Body of pancreas (tissue), 4 donors: ENCODE measurements at regions not wholly inside any gene's neighbourhood (a gene's known extent, or its start where the extent isn't known, plus 50 kb on each side); places are given as distances from the start of the nearest gene placed in this dataset.

ENCODE experiments used
- ATAC-seq: fragments of 150-250 bp; one replicate; pipeline ENCODE4 v1.9.1; 2016
- DNase-seq, 4 donors: peaks; one replicate each; pipeline ENCODE4 v3.0.0-alpha.2; 2019
- H3K27ac ChIP-seq, 4 donors: fragments of 200-600 bp; sonication (generic); 1 replicate in 3 of 4; 2 replicates in 1 of 4; pipeline versions ENCODE4 v1.5.1 to v1.6.1; 2016 to 2019; ENCODE audit warnings: mild to moderate bottlenecking in 1 of 4, mixed read lengths in 1 of 4, moderate library complexity in 1 of 4
- H3K27me3 ChIP-seq, 2 donors: fragments of 200-600 bp; sonication (generic); one replicate each; pipeline ENCODE4 v1.6.0; 2016; ENCODE audit warnings: mild to moderate bottlenecking in 1 of 2
- H3K36me3 ChIP-seq, 2 donors: fragments of 200-600 bp; sonication (generic); replicated peaks in 1 of 2; 2 replicates each; pipeline ENCODE4 v1.5.1; 2016; ENCODE audit warnings: low read depth in 2 of 2; ENCODE audit not compliant: insufficient read depth in 1 of 2
- H3K4me1 ChIP-seq: fragments of 200-600 bp; sonication (generic); one replicate; pipeline ENCODE4 v1.6.0; 2016
- H3K4me3 ChIP-seq, 2 donors: fragments of 200-600 bp; sonication (generic); 1 replicate in 1 of 2; 2 replicates in 1 of 2; pipeline ENCODE4 v1.5.1; 2016 to 2019
- H3K9me3 ChIP-seq, 3 donors: fragments of 200-600 bp; sonication (generic); 1 replicate in 2 of 3; 2 replicates in 1 of 3; pipeline ENCODE4 v1.5.1; 2016
- POLR2A ChIP-seq, 3 donors: fragments of 450-650 bp; IDR thresholded peaks; one replicate each; pipeline ENCODE4 v1.6.1; 2016; ENCODE audit warnings: antibody characterized with exemption in 3 of 3, mild to moderate bottlenecking in 2 of 3
- WGBS, 2 donors: methylation state at CpG; one replicate each; pipeline ENCODE4 v1.1.5; 2017; 5-methylcytosine and 5-hydroxymethylcytosine counted together
- intact Hi-C: fragments of 100-400 bp; cut with DNase I; formaldehyde crosslinking; loops from one replicate; pipeline ENCODE4 v1.15.1; 2023
- TF ChIP-seq, protein P1 (sequence below), 7 experiments: fragments of 450-650 bp in 4 of 7; fragments of 200-600 bp in 3 of 7; sonication (generic) in 3 of 7; IDR thresholded peaks; one replicate each; pipeline ENCODE4 v1.5.1; 2016 to 2019; ENCODE audit warnings: antibody characterized with exemption in 7 of 7

DNA sequence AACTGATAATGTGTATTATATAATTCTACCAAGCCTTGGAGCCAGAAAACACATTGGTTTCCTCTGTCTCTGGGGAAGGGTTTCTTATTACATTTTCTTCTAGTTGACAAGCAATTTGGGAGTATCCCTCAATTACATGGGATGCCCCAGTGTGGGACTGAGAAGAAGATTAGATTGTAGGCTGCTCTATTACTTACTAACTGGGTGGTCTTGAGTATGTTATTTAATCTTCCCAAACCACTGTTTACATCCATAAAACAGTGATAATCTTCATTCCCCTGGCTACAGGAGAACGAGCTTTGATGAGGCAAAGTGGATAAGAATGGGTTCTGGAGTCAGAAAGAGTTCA lies 105.8 kb downstream of the TSEN15 start:
- ATAC-seq (no peak), DNase-seq (no peak)
- Histone ChIP-seq H3K4me3 (no peak overlapping the region), H3K27me3 (no peaks in the 10 kb centered on the region), H3K4me1 (peaks cover 17% of the 10 kb centered on the region), H3K9me3 (no peaks in the 10 kb centered on the region), H3K27ac (peak overlapping the region in 2 of 4 donors; percentile 51 to 57), H3K36me3 (no peaks in the 10 kb centered on the region)
- intact Hi-C loops: no loop called here
- TF ChIP-seq, protein P1, sequence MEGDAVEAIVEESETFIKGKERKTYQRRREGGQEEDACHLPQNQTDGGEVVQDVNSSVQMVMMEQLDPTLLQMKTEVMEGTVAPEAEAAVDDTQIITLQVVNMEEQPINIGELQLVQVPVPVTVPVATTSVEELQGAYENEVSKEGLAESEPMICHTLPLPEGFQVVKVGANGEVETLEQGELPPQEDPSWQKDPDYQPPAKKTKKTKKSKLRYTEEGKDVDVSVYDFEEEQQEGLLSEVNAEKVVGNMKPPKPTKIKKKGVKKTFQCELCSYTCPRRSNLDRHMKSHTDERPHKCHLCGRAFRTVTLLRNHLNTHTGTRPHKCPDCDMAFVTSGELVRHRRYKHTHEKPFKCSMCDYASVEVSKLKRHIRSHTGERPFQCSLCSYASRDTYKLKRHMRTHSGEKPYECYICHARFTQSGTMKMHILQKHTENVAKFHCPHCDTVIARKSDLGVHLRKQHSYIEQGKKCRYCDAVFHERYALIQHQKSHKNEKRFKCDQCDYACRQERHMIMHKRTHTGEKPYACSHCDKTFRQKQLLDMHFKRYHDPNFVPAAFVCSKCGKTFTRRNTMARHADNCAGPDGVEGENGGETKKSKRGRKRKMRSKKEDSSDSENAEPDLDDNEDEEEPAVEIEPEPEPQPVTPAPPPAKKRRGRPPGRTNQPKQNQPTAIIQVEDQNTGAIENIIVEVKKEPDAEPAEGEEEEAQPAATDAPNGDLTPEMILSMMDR (IDR thresholded peaks at IDR 0.05): no peak
- TF ChIP-seq POLR2A (IDR thresholded peaks at IDR 0.05): no peak
- WGBS, 2 donors: 26 to 39% methylated on average over 1 of the region's 1 CpG

DNA sequence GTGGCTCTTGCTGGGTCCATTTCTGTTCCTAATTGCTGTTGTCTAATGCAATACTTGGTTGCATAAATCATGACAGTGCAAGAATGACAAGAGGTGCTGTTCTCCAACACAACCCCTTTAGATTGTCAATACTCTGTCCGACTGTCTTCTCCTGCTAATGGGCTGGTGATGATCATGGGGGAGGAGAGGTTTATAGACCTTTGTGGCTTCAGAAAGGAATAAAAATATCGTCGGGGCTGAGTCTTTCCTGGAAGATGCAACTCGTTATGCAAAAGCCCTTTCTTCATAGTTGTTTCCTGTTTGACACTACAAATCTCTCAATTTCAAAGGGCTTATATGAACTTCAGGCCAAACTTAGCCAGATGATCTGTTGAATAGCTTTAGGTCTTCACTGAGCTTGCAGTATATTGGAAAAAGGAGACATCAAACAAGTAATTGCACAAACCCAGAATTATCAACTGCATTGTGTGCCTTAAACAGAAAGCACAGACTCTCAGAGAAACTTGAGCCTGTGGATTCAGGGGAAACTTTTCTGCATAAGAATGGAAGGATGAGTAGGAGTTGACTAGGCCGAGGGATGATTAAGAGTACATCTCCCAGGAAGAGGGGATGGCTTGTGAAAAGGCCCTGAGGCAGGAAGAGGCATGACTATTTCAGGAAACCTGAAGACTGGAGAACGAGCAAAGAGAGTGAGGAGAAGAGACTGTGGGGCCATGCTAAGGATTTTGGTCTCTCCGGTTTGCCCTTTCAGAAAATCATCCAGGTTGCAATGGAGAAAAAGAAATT lies 107.6 kb downstream of the TSEN15 start:
- DNase-seq: no peak
- no peak for ATAC-seq

DNA sequence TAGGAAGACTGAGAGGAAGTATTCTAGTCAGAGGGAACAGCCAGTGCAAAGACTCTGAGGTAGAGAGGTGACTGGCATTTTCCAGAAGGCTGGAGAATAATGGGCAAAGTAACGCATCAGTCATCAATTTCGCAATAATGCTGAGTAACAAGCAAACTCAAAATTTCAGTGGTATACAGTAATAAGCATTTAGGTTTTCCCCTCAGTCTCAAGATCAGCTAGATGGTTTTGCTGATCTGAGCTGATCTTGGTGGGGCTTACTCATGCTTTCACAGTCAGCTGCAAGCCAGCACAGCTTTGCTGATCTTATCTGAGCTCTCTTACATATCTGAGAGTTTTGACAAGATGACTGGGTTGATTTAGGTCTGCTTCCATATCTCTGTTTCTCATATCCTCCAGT lies 108.7 kb downstream of the TSEN15 start:
- no peak for DNase-seq
- Histone ChIP-seq H3K36me3 (no peaks in the 10 kb centered on the region), H3K4me3 (no peak overlapping the region), H3K27ac (no peak overlapping the region), H3K9me3 (no peaks in the 10 kb centered on the region), H3K27me3 (no peaks in the 10 kb centered on the region), H3K4me1 (peaks cover 17% of the 10 kb centered on the region)
- WGBS, 2 donors: 78 to 94% methylated on average over 2 of the region's 2 CpGs
- intact Hi-C loops: no loop called here
- ATAC-seq: no peak
- no peak for TF ChIP-seq POLR2A (IDR thresholded peaks at IDR 0.05)
- TF ChIP-seq, protein P1 (IDR thresholded peaks at IDR 0.05): no peak

More for the DNA sequence above, 107.6 kb downstream of the TSEN15 start:
- no peak overlapping the region for H3K4me3 ChIP-seq
- peaks cover 17% of the 10 kb centered on the region for H3K4me1 ChIP-seq
- H3K27ac ChIP-seq: no peak overlapping the region
- no peaks in the 10 kb centered on the region for H3K36me3 ChIP-seq
- TF ChIP-seq, protein P1 (IDR thresholded peaks at IDR 0.05): no peak
- TF ChIP-seq POLR2A (IDR thresholded peaks at IDR 0.05): no peak
- H3K27me3 ChIP-seq: no peaks in the 10 kb centered on the region
- intact Hi-C loops: no loop called here
- WGBS, 2 donors: 78 to 89% methylated on average over 7 of the region's 7 CpGs
- H3K9me3 ChIP-seq: no peaks in the 10 kb centered on the region

DNA sequence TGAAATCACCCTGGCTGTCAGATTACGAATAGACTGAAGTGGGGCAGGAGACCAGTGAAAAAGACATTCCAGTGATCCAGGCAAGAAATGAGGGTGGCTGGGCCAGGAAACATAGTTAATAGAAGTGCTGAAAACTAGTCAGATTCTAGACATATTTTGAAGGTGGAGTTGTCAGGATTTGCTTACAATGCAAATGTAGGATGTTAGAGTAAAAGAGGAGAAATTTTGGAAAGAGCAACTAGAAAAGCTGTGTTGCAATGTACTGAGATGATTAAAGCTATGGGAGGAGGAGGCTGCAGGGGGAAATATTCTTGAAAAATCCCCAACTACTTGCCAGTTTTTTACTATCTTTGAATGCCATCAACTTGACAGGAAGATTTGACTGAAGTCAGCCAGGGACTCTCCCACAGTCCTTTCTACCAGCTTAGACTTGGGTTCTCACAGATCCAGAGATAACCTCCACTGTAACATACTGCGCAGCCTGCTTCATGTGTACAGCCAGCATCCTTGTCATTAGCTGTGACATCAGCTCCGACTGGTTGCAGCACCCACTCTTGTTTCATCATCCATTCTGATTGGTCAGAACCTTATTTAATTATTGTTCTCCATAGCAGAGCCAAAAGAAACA lies 109.7 kb downstream of the TSEN15 start:
- WGBS, 2 donors: 72 to 85% methylated on average over 3 of the region's 3 CpGs
- DNase-seq (peak in 1 of 4 donors; percentile 18), ATAC-seq (peak; percentile 13)
- no peaks in the 10 kb centered on the region for H3K9me3 ChIP-seq
- TF ChIP-seq, protein P1 (IDR thresholded peaks at IDR 0.05): no peak
- TF ChIP-seq POLR2A (IDR thresholded peaks at IDR 0.05): no peak
- no peaks in the 10 kb centered on the region for H3K36me3 ChIP-seq
- H3K27me3 ChIP-seq: no peaks in the 10 kb centered on the region
- intact Hi-C loops: no loop called here
- H3K4me3 ChIP-seq: no peak overlapping the region
- no peak overlapping the region for H3K27ac ChIP-seq
- H3K4me1 ChIP-seq: peaks cover 14% of the 10 kb centered on the region
